ENCODE measurements at regions not wholly inside any gene's neighbourhood (a gene's known extent, or its start where the extent isn't known, plus 50 kb on each side); places are given as distances from the start of the nearest gene placed in this dataset.

- CTCF ChIA-PET (ENCODE audit: unreplicated experiment), result no interaction called here
- TF ChIP-seq CTCF (conservative IDR thresholded peaks at IDR 0.05; ENCODE audit: low read length) (no peak), EZH2phosphoT487 (IDR thresholded peaks at IDR 0.05; ENCODE audit: borderline replicate concordance, low read depth, low read length) (no peak)
- no peak overlapping the region for H2AFZ ChIP-seq (ENCODE audit: low read length)
- no peak overlapping the region for H3K4me3 ChIP-seq (ENCODE audit: low read depth, low read length, poor library complexity, severe bottlenecking)
- no peaks in the 10 kb centered on the region for H3K9me3 ChIP-seq (ENCODE audit: low read length)
- no TSS peak for BruUV-seq (replicated peaks)
- H3K79me2 ChIP-seq (ENCODE audit: insufficient read depth, low read depth, low read length), result no peaks in the 10 kb centered on the region
- no peak for DNase-seq (ENCODE audit: low spot score)
- H3K36me3 ChIP-seq (ENCODE audit: insufficient read depth, low read length), result no peaks in the 10 kb centered on the region
- H3K27ac ChIP-seq (ENCODE audit: low read depth, low read length, poor library complexity, severe bottlenecking), result no peak overlapping the region
- no peak overlapping the region for H3K4me2 ChIP-seq (ENCODE audit: low read length)
- H3K9me2 ChIP-seq (ENCODE audit: insufficient read depth, low read length), result no peaks in the 10 kb centered on the region
- intact Hi-C loops (cut with micrococcal nuclease; ENCODE audit: unreplicated experiment), result no loop called here
- POLR2A ChIA-PET, result interaction anchor here (0.6 to 0.7 kb wide), 4 partner anchors 10 to 771 kb away, joined by 3 to 6 read pairs (median 4); no protein-coding TSS in a partner anchor
- H4K20me1 ChIP-seq (ENCODE audit: insufficient read depth, low read length), result no peaks in the 10 kb centered on the region
- H3K4me1 ChIP-seq (ENCODE audit: insufficient read depth, low read length, poor library complexity, severe bottlenecking), result no peaks in the 10 kb centered on the region
Observed at GRCh38 chr1:75996196-75996595, 64.0 kb upstream of the ASB17 start.

GRCh38 chr1:75999034-75999433, 66.8 kb upstream of the ASB17 start:
- Histone ChIP-seq H3K4me1 (ENCODE audit: insufficient read depth, low read length, poor library complexity, severe bottlenecking) (no peaks in the 10 kb centered on the region), H3K79me2 (ENCODE audit: insufficient read depth, low read depth, low read length) (no peaks in the 10 kb centered on the region), H3K27ac (ENCODE audit: low read depth, low read length, poor library complexity, severe bottlenecking) (no peak overlapping the region), H3K9me2 (ENCODE audit: insufficient read depth, low read length) (no peaks in the 10 kb centered on the region), H3K4me2 (ENCODE audit: low read length) (no peak overlapping the region), H3K4me3 (ENCODE audit: low read depth, low read length, poor library complexity, severe bottlenecking) (no peak overlapping the region), H2AFZ (ENCODE audit: low read length) (no peak overlapping the region), H4K20me1 (ENCODE audit: insufficient read depth, low read length) (no peaks in the 10 kb centered on the region), H3K9me3 (ENCODE audit: low read length) (no peaks in the 10 kb centered on the region), H3K36me3 (ENCODE audit: insufficient read depth, low read length) (no peaks in the 10 kb centered on the region)
- POLR2A ChIA-PET, result no interaction called here
- TF ChIP-seq EZH2phosphoT487 (IDR thresholded peaks at IDR 0.05; ENCODE audit: borderline replicate concordance, low read depth, low read length) (no peak), CTCF (conservative IDR thresholded peaks at IDR 0.05; ENCODE audit: low read length) (no peak)
- CTCF ChIA-PET (ENCODE audit: unreplicated experiment), result no interaction called here
- BruUV-seq (replicated peaks), result no TSS peak
- intact Hi-C loops (cut with micrococcal nuclease; ENCODE audit: unreplicated experiment), result no loop called here
- DNase-seq (ENCODE audit: low spot score), result no peak

- DNase-seq (ENCODE audit: low spot score), result no peak
- H3K27ac ChIP-seq (ENCODE audit: low read depth, low read length, poor library complexity, severe bottlenecking), result no peak overlapping the region
- no peaks in the 10 kb centered on the region for H3K4me1 ChIP-seq (ENCODE audit: insufficient read depth, low read length, poor library complexity, severe bottlenecking)
- H4K20me1 ChIP-seq (ENCODE audit: insufficient read depth, low read length), result no peaks in the 10 kb centered on the region
- H3K4me2 ChIP-seq (ENCODE audit: low read length), result no peak overlapping the region
- ChIA-PET CTCF (ENCODE audit: unreplicated experiment) (no interaction called here), POLR2A (interaction anchor here (0.7 to 0.8 kb wide), 2 partner anchors 18 to 197 kb away, joined by 3 read pairs; no protein-coding TSS in a partner anchor)
- H3K9me3 ChIP-seq (ENCODE audit: low read length), result no peaks in the 10 kb centered on the region
- H3K79me2 ChIP-seq (ENCODE audit: insufficient read depth, low read depth, low read length), result no peaks in the 10 kb centered on the region
- no peaks in the 10 kb centered on the region for H3K36me3 ChIP-seq (ENCODE audit: insufficient read depth, low read length)
- H3K4me3 ChIP-seq (ENCODE audit: low read depth, low read length, poor library complexity, severe bottlenecking), result no peak overlapping the region
- no TSS peak for BruUV-seq (replicated peaks)
- H2AFZ ChIP-seq (ENCODE audit: low read length), result no peak overlapping the region
- no peaks in the 10 kb centered on the region for H3K9me2 ChIP-seq (ENCODE audit: insufficient read depth, low read length)
- TF ChIP-seq EZH2phosphoT487 (IDR thresholded peaks at IDR 0.05; ENCODE audit: borderline replicate concordance, low read depth, low read length), result no peak
- intact Hi-C loops (cut with micrococcal nuclease; ENCODE audit: unreplicated experiment), result no loop called here
Observed at GRCh38 chr1:76003946-76004345, 70.6 kb upstream of the ST6GALNAC3 start.

Measured in OCI-LY7 (cell line).